Stimulated activated CD4-positive, alpha-beta T cell treated with anti-CD3 and anti-CD28 coated beads, Interleukin-1b, Interleukin-23, amount 100 ng/mL, for 4 hours (primary cell): ENCODE measurements at regions not wholly inside any gene's neighbourhood (a gene's known extent, or its start where the extent isn't known, plus 50 kb on each side); places are given as distances from the start of the nearest gene placed in this dataset.
A peak's percentile ranks its signal among the peaks of the same experiment; 100 is the strongest.

ENCODE experiments used
- DNase-seq, 2 donors: peaks; one replicate each; pipeline ENCODE4 v3.0.0-alpha.2; 2020; ENCODE audit warnings: low read depth in 2 of 2

DNA sequence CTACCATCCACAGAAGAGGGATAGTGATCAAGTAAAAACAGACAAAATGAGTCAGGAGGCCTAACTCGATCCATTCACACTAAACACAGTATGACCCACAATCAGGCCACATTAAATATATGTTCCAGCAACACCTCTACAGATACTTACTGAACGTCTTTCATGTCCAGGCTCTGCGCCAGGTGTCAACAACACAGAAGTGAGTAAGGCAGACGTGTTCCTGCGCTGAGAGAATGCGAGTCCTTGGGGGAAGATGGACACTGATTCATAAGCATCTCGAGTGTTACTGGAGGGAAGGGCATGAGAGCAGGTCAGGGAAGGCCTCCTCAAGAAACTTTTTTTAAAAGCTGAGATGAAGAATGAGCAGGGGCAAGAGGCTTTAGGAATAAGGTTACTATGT lies 164.3 kb upstream of the CLINT1 start:
- DNase-seq: no peak

DNA sequence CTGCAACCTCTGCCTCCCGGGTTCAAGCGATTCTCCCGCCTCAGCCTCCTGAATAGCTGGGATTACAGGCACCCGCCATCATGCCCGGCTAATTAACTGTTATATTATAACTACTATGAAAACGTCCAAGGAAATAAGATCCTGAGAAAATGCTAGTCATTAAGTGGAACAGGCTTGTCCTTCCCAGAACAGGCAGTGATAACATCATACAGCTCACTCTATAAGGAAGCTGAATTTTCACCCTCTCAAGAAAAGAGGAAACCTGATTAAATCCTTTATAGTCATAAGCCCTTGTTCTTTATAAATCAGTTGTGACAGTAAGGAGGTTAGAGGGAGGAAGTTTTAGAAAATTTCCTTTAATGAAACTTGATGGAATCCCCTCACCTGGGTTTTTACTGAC lies 163.9 kb upstream of the CLINT1 start:
- no peak for DNase-seq

- no peak for DNase-seq
Observed at GRCh38 chr5:158022393-158022792, 163.4 kb upstream of the CLINT1 start.

DNA sequence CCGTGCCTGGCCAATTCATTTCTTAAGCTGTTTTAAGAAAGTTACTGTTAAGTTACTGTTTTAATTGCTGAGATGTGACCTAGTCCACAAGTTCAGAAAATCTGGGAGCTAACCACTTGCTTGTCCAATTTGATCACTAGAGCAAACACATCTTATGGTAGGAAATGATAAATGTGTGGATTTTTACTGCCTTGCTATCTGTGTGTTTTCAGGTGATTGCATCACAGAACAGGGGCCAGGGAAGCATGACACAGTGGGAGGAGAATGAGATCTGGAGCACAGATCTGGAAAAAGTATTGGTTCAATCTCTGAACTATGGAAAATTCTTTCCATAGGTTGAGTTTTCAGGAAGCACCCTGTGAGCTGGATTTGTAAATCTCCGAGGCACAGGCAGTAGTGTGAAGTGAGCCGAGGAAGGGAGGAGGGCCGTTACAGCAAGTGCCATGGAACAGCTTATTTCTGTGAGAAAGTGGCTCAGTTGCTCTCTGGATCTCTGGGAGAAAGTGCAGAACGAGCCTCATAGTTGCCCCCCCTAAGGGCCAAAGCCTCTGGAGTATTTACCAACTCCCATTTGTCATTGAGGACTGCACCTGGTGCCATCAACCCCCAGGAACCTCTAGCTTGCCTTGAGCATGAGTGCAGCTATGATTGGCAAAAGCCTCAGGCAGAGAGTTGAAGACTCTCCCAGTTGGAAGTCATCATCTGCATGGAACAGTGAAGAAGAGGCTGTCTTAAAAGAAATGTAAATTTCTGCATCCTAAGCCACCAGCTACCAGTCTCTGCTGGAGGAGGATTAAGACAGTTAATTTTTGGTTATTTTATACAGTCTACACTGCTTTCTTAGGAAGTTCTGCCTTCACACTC lies 161.8 kb upstream of the CLINT1 start:
- DNase-seq: no peak

- DNase-seq: no peak
Observed at GRCh38 chr5:158017469-158017868, 158.5 kb upstream of the CLINT1 start.

DNA sequence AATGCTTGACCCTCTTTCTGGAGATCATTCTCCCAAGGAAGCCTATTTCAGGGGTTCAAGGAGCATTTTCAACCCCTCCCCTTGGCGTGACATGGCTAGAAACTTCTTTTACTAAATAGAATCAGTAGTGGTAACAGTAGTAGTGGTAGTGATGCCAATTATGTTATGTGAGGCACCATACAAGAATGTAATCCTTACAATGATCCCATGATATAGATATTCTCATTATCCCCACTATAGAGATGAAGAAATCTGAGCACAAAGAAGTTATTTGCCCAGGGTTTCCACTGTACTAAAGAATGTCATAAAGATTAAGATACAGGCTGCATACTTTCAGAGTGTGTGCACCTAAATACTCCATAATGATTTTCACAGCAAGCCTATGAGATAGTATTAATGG lies 155.4 kb upstream of the CLINT1 start:
- no peak for DNase-seq

- DNase-seq: no peak
Observed at GRCh38 chr5:158013939-158014338, 155.0 kb upstream of the CLINT1 start.

DNA sequence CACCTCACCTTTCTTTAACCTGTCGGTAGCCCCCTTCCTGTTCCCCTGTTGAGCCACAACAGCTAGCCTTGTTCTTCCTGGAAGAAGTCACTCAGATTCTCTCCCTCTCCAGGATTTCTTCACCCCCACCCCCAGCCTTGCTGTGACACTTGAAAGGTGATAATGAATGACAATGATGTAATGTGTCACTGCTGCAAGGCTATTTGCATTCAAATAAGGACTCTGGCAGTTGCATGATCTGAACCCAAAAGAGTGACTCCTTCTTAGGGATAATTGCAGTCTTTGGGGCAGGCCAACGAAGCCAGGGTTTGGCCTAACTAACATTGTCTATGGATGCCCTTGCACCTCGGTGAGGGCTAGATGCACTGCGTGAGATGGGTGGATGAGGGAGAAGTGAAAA lies 154.4 kb upstream of the CLINT1 start:
- DNase-seq: no peak

DNA sequence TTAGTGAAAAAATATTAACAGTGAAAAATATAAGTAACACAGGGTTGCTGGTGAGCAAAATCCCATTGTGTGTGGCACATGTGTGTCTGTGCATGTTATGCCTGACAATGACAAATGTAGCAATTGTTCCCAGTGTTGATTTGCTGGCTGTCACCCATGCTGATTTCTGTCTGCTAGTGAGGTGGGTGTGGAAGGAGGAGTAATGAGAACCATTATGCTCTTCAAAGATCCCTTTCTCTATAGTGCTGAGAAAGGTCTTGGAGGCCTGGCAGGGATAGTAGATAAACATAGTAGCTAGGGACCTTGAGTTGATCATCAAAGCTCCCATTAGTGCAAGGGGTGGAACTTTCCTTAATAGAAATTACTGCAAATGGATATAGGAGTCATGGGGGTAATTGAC lies 152.5 kb upstream of the CLINT1 start:
- no peak for DNase-seq

- no peak for DNase-seq
Observed at GRCh38 chr5:158010831-158011230, 151.9 kb upstream of the CLINT1 start.

DNA sequence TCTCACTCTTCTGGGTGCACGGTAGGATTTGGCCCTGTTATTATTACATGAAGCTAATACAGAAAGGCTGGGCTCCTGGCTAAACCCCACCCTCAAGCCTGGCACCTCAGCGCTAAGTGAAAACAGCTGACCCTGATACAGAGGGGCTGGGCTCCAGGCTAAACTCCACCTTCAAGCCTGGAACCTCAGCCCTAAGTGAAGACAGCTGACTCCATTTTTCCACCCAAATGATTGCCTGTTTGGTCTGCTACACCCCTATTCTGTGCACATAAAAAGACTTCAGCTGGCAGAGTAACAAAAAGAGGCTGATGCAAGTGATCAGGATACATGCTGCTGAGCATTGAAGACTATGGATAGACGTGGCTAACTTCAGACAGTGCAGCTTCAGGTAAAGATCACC lies 148.4 kb upstream of the CLINT1 start:
- no peak for DNase-seq

- no peak for DNase-seq
Observed at GRCh38 chr5:157999696-158000095, 140.8 kb upstream of the CLINT1 start.

DNA sequence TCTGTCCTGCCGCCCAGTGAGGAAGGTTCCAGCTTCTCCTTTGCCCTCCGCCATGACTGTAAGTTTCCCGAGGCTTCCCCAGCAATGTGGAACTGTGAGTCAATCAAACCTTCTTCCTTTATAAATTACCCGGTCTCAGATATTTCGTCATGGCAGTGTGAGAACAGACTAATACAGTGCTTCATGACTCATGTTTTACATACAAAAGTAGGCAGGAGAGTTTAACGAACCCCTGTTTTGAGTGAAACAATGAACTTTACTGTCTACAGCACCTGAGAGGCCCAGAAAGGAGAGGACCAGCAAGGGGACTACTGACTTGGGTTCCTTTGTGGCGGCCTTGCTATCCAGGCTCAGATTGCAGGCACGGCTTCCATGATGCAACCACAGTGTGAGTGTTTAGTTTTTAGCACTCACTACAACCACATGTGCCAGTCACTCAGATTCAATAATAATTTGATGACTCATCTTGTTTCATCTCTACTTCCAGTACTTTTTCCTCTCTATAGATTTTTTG lies 139.1 kb upstream of the CLINT1 start:
- DNase-seq: no peak

DNA sequence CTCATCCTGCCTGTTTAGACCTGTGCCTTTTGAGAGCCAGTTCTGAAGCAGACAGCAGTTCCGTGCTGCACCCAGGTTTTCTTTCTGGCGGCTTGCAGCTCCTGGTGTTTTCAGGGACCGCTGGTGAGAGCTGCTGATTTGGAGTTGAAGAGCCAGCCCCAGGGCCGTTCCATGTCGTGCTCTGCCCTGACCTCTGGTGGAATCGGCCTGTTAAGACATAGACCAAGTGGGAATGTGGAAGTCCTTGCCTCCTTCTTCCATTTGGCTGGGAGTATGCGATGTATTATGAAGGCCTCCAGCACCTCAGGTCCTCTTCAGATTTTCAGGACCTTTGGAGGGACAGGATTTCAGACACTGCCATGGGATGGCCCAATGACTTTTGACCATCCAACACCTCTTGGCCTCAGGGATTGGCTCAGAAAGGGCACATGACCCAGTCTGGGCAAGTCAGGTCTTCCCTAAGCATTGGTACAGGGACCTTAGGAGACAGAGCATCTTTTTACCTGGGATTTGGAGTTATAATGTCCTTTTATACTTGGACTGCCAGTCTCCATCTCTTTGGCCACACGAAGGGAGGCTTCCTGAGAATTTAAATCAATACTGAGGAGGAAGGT lies 136.1 kb upstream of the CLINT1 start:
- DNase-seq: peak; percentile 18 to 39

DNA sequence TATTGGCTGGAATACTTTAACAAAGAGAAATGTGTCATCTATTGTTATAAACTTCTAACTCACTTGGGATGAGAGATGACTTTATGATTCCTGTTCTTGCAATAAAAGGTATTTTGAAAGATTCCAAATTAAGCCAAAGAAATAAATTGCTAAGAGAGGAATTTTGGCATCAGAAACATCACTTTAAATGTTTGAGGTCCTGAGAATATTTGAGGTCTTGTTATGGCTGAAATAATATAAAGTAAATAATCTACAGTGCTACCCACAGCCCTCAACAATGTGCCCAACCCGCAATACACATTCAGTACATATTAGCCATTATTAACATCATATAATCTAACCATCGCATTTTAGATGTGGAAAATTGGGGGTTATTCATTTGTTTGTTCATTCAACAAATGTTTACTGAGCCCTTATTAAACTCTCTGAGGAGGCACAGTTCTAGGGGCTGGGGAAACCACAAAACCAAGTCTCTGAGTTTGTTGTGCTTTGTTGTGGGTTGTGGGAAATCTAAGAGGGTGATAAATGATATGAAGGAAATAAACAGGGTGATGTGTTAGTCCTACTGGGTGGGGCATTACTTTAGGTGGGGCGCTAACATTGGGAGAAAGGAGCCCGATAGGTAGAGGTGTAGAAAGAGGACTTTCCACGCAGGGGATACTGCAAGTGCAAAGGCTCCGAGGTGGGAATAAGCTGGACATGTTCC lies 135.2 kb upstream of the CLINT1 start:
- peak in 1 of 2 donors; percentile 10 for DNase-seq

GRCh38 chr5:157993201-157993600 lies 134.3 kb upstream of the CLINT1 start:
- no peak for DNase-seq

DNA sequence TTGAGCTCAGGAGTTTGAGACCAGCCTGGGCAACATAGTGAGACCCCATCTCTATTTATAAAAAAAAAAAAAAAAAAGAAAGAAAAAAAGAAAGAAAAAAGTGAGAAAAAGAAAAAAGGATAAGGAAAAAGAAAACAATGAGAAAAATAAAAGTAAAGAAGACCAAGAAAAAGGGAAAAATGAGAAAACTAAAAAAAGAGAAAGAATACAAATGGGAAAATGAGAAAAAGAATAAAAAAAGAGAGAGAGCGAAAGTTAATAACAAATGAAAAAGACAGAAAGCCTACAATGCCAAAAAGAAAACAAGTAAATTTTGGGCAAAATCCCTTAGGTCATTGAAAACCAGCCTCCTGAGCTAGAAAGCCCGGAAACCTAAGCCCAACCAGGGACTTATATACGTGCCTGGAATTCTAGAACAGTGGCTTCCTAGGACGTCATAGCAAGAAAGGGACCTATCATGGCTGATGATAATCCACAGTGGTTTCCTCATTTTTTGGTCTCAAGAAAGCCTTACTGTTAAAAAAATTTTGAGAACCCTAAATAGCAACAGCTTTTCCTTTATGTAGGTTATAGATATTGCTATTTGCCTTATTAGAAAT lies 131.7 kb upstream of the CLINT1 start:
- DNase-seq: no peak

GRCh38 chr5:157989296-157989695 lies 130.4 kb upstream of the CLINT1 start:
- DNase-seq: no peak

GRCh38 chr5:157987259-157987658 lies 128.3 kb upstream of the CLINT1 start:
- no peak for DNase-seq

DNA sequence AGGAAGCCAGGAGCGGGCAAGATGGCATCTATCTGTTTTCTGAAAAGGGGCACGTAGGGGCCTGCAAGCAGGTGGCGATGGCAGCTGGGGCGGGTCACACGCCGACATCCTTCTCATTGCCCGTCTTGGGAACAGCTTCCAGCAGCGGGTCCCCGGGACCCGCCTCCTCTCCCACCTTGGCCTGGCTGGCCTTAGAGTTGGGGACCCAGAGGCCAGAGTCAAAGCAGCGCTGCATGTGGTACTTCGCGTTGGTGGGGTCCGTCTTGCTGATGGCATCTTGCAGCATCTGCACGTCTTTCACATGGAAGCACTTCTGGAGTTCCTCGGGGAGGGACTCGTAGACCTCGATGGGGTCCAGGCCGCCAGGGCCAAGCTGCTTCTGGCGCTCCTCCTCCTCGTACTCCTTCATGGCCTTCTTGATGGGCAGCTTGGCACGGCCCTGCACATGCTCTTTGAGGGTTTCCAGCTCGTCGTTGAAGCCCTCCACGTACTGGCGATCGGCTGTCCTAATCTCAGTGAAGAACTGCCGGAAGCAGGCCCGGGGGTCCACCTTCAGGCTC lies 127.6 kb upstream of the CLINT1 start:
- DNase-seq: no peak

DNA sequence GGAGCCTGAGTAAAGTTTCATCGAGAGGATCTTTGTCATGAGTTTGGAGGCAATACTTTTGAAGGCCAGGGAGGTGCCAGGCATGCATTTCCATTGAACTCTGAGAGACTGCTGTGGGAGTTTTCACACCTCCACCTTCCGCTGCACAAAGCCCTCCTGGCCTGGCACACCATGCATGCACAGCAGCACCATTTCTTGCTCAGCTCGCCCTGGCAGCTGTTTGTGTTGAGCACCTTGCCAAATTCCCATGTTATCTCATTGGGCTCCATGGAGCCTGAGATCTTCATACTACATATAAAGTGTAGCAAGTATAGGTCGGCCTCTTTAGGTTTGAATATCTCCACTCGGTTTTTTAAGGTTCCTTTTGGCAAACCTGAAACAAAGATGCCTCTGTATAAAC lies 125.7 kb upstream of the CLINT1 start:
- DNase-seq: no peak
